GM13976 (cell line): ENCODE measurements at regions not wholly inside any gene's neighbourhood (a gene's known extent, or its start where the extent isn't known, plus 50 kb on each side); places are given as distances from the start of the nearest gene placed in this dataset.

Experiments used
- DNase-seq: peaks from one replicate; pipeline ENCODE4 v3.0.0; 2012; ENCODE audit warnings: low spot score
- CTCF ChIP-seq: IDR thresholded peaks from 2 replicates; pipeline ENCODE4 v1.5.1; 2012; ENCODE audit warnings: borderline replicate concordance, mild to moderate bottlenecking; ENCODE audit not compliant: insufficient read depth; ENCODE audit errors: extremely low read depth, missing control alignments, control extremely low read depth
- in situ Hi-C: fragments of 300-500 bp; cut with MboI; formaldehyde crosslinking; loops from one replicate; pipeline ENCODE4 v1.12.0; 2022; ENCODE audit warnings: low sequenced_read_pairs, mixed read lengths, inconsistent platforms; ENCODE audit not compliant: unreplicated experiment

DNA sequence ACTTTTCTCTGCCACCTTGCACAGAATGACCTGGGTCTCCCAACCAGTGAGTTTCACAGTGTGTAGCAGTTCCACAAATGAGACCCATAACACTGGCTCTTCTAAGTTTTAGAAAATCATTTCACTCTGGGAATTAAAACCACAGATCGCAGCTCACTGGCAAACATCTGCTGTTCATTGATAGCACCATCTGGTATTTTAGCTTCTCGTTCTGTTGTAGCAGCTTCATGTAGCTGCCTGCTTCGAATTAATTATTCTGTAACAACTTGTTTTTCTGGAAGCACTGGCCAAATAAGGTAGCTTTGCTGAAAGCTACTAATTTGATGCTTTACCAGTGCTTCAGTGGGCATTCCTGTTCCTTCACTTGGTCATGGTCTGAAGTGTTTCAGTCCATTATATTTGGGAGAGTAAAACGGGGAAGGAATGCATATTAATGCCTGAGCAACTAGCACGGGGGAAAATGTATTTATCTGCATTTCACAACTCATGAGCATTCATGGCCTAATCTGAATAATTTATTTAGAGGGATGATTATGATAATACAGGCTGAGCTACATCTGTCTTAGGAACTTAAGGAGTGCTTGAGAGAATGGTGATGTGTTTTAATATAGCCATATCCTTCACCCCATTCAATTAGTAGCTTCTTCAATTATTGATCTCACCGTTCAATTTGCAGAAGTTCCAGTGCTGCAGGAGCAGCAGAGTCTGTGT lies 447.4 kb downstream of the XPNPEP1 start:
- TF ChIP-seq CTCF: no peak
- in situ Hi-C loops: no loop called here
- DNase-seq: no peak

DNA sequence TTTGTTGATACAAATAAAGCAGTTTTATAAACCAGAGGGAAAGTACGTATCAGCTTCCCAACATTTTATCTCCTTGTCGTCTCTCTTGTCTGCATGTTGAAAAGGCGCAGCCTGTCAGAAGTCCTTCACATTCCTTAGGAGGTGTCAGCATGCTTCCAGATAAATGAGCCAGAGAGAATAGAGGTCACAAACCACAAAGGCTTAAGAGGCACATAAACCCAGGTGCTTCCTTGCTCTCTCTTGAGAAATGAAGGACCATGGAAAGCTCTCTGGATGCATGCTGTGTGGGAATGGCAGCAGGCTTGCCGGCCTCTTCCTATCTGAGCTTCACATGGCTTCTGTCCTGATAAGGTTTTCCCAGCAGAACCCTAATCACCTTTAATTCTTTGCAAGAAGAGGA lies 448.5 kb downstream of the XPNPEP1 start:
- no peak for DNase-seq
- TF ChIP-seq CTCF: no peak
- in situ Hi-C loops: no loop called here

DNA sequence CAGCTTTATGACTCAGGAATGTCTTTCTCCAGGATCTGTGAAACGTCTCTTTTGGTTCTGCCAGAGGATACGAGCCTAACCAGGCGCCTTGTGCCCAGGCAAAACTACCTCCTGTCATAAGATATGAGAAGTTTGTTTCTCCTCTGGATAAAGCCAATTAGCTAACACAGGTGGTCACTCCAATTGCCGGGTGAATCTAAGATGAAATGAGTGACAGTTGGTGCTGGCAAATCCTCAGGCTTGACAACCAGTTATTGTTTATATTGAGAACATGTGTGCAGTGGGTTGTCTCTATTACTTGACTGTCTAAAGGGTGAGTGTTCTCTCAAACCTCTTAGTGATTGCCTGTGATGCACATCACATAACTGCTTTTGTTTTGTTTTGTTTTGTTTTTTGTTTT lies 449.1 kb downstream of the XPNPEP1 start:
- no peak for DNase-seq
- in situ Hi-C loops: no loop called here
- no peak for TF ChIP-seq CTCF

GRCh38 chr10:109467551-109467950 lies 455.8 kb downstream of the XPNPEP1 start:
- no peak for TF ChIP-seq CTCF
- DNase-seq: no peak
- in situ Hi-C loops: no loop called here

DNA sequence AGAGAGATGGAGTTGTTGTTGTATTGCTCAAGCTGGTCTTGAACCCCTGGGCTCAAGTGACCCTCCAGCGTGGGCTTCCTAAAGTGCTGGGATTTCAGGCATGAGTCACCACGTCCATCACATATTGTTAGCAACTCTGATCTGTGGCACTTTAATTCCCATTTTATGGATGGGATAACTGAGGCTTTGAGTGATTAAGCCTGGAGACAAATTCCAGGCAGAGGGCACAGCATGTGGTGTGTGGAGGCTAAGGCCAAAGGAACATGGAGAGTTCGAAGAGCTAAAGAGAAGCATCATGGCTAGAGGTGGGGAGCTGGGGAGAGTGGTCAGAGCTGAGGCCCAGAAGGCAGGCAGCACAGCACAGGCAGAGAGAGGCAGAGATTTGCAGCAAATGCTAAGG lies 458.4 kb downstream of the XPNPEP1 start:
- DNase-seq: no peak
- no peak for TF ChIP-seq CTCF
- in situ Hi-C loops: no loop called here

- no peak for TF ChIP-seq CTCF
These were observed 466.0 kb downstream of the XPNPEP1 start for GRCh38 chr10:109457302-109457638.

More at GRCh38 chr10:109457302-109457638, 466.0 kb downstream of the XPNPEP1 start:
- in situ Hi-C loops: no loop called here
- no peak for DNase-seq
